Spleen (tissue), 11 donors: ENCODE measurements at regions not wholly inside any gene's neighbourhood (a gene's known extent, or its start where the extent isn't known, plus 50 kb on each side); places are given as distances from the start of the nearest gene placed in this dataset.

ENCODE experiments used
- DNase-seq: peaks from one replicate; pipeline ENCODE4 v3.0.0-alpha.2; 2020
- H3K27ac ChIP-seq, 8 donors: fragments of 200-600 bp; sonication (generic) in 7 of 8; 1 replicate in 4 of 8; 2 replicates in 4 of 8; pipeline versions ENCODE4 v1.5.0 to v1.8.0; 2016 to 2021; ENCODE audit warnings: inconsistent platforms in 4 of 8, mild to moderate bottlenecking in 4 of 8, moderate library complexity in 1 of 8
- H3K27me3 ChIP-seq, 7 donors: fragments of 200-600 bp; sonication (generic) in 6 of 7; replicated peaks in 1 of 7; 1 replicate in 4 of 7; 2 replicates in 3 of 7; pipeline versions ENCODE4 v1.5.0 to v1.8.0; 2016 to 2021; ENCODE audit warnings: inconsistent platforms in 3 of 7, mild to moderate bottlenecking in 1 of 7
- H3K36me3 ChIP-seq, 6 donors: fragments of 200-600 bp; sonication (generic) in 5 of 6; 1 replicate in 4 of 6; 2 replicates in 2 of 6; pipeline versions ENCODE4 v1.5.0 to v1.8.0; 2016 to 2021; ENCODE audit warnings: inconsistent platforms in 2 of 6
- H3K4me1 ChIP-seq, 6 donors: fragments of 200-600 bp; sonication (generic) in 5 of 6; 1 replicate in 3 of 6; 2 replicates in 3 of 6; pipeline versions ENCODE4 v1.5.0 to v1.8.0; 2016 to 2021; ENCODE audit warnings: inconsistent platforms in 3 of 6
- H3K4me3 ChIP-seq, 8 donors: fragments of 200-600 bp; sonication (generic) in 7 of 8; 1 replicate in 4 of 8; 2 replicates in 4 of 8; pipeline versions ENCODE4 v1.5.0 to v1.8.0; 2016 to 2021; ENCODE audit warnings: inconsistent platforms in 4 of 8, mild to moderate bottlenecking in 4 of 8, moderate library complexity in 2 of 8
- H3K9me3 ChIP-seq, 8 donors: fragments of 200-600 bp; sonication (generic) in 7 of 8; 1 replicate in 4 of 8; 2 replicates in 4 of 8; pipeline versions ENCODE4 v1.5.0 to v1.8.0; 2016 to 2021; ENCODE audit warnings: inconsistent platforms in 4 of 8
- CTCF ChIP-seq, 11 experiments: fragments of 200-600 bp in 7 of 11; fragments of 450-650 bp in 4 of 11; sonication (generic) in 4 of 11; IDR thresholded peaks in 8 of 11; conservative IDR thresholded peaks in 3 of 11; 1 replicate in 7 of 11; 2 replicates in 4 of 11; pipeline versions ENCODE4 v1.4.0 to v1.8.0; 2016 to 2021; ENCODE audit warnings: antibody characterized with exemption in 11 of 11, inconsistent platforms in 4 of 11, mild to moderate bottlenecking in 1 of 11
- POLR2A ChIP-seq, 3 donors: fragments of 450-650 bp; IDR thresholded peaks; one replicate each; pipeline ENCODE4 v1.5.1; 2017; ENCODE audit warnings: antibody characterized with exemption in 3 of 3, mild to moderate bottlenecking in 1 of 3
- POLR2AphosphoS5 ChIP-seq, 3 donors: sonication (generic); formaldehyde crosslinking; IDR thresholded peaks; one replicate each; pipeline ENCODE4 v1.5.1; 2017; ENCODE audit warnings: antibody characterized with exemption in 3 of 3
- WGBS, 5 donors: extraction: QIAGEN DNeasy Blood & Tissue Kit in 3 of 5; methylation state at CpG; one replicate each; pipeline versions ENCODE4 v1.1.5 to v1.1.7; 2013 to 2018; 5-methylcytosine and 5-hydroxymethylcytosine counted together
- intact Hi-C: fragments of 100-400 bp; cut with DNase I; formaldehyde crosslinking; loops from one replicate; pipeline ENCODE4 v1.15.0; 2023; ENCODE audit warnings: low total_unique reads
- donor health status: healthy with polysubstance abuse.
- donor health status: DM: no; HTN: no; CAD: no; lungs with moderate emphysema.
- donor health status: DM: no; HTN: no; CAD: no.
- donor health status: Bipolar disorder and iron deficiency.
- donor health status: healthy.
- donor health status: DM: no; HTN: no; CAD: no.
- donor health status: DM: yes; HTN: yes; CAD: no.

- no peaks in the 10 kb centered on the region for H3K27me3 ChIP-seq
- WGBS, 5 donors: 72 to 82% (median 75%) methylated on average over 5 of the region's 5 CpGs
- no peaks in the 10 kb centered on the region for H3K36me3 ChIP-seq
- H3K9me3 ChIP-seq: no peaks in the 10 kb centered on the region
- H3K4me3 ChIP-seq: no peak overlapping the region
- no peak for DNase-seq
- intact Hi-C loops: no loop called here
- H3K4me1 ChIP-seq: peaks cover 0 to 8% (median 0%) of the 10 kb centered on the region in 6 donors
- H3K27ac ChIP-seq: no peak overlapping the region
- TF ChIP-seq POLR2A (IDR thresholded peaks at IDR 0.05) (no peak), POLR2AphosphoS5 (IDR thresholded peaks at IDR 0.05) (no peak), CTCF (IDR thresholded peaks at IDR 0.05 in 8 of 11, conservative IDR thresholded peaks at IDR 0.05 in 3 of 11) (no peak)
Measured at GRCh38 chr10:113297226-113297625, 255.6 kb upstream of the HABP2 start.

GRCh38 chr10:113298616-113299015 is 254.2 kb upstream of the HABP2 start:
- Histone ChIP-seq H3K9me3 (no peaks in the 10 kb centered on the region), H3K4me1 (no peaks in the 10 kb centered on the region), H3K36me3 (no peaks in the 10 kb centered on the region), H3K27me3 (no peaks in the 10 kb centered on the region), H3K27ac (no peak overlapping the region), H3K4me3 (no peak overlapping the region)
- 89 to 99% (median 96%) methylated on average over 5 to 6 of the region's 6 CpGs for WGBS, 5 donors
- no peak for DNase-seq
- no peak for TF ChIP-seq POLR2A (IDR thresholded peaks at IDR 0.05)
- TF ChIP-seq POLR2AphosphoS5 (IDR thresholded peaks at IDR 0.05): no peak
- intact Hi-C loops: no loop called here

- no peak overlapping the region for H3K4me3 ChIP-seq
- no peak overlapping the region for H3K27ac ChIP-seq
- H3K9me3 ChIP-seq: no peaks in the 10 kb centered on the region
- intact Hi-C loops: no loop called here
- no peaks in the 10 kb centered on the region for H3K27me3 ChIP-seq
- H3K36me3 ChIP-seq: no peaks in the 10 kb centered on the region
- no peaks in the 10 kb centered on the region for H3K4me1 ChIP-seq
- no peak for DNase-seq
- TF ChIP-seq POLR2AphosphoS5 (IDR thresholded peaks at IDR 0.05) (no peak), POLR2A (IDR thresholded peaks at IDR 0.05) (no peak), CTCF (IDR thresholded peaks at IDR 0.05 in 8 of 11, conservative IDR thresholded peaks at IDR 0.05 in 3 of 11) (no peak)
Measured at GRCh38 chr10:113300201-113300600, 252.7 kb upstream of the HABP2 start.

- DNase-seq: no peak
- intact Hi-C loops: no loop called here
Measured at GRCh38 chr10:113300617-113301016, 252.2 kb upstream of the HABP2 start.

More at GRCh38 chr10:113300617-113301016, 252.2 kb upstream of the HABP2 start:
- H3K27ac ChIP-seq: no peak overlapping the region
- H3K27me3 ChIP-seq: no peaks in the 10 kb centered on the region
- H3K4me1 ChIP-seq: no peaks in the 10 kb centered on the region
- 51 to 62% (median 59%) methylated on average over 3 of the region's 3 CpGs for WGBS, 5 donors
- H3K4me3 ChIP-seq: no peak overlapping the region
- TF ChIP-seq CTCF (IDR thresholded peaks at IDR 0.05 in 8 of 11, conservative IDR thresholded peaks at IDR 0.05 in 3 of 11): no peak
- no peak for TF ChIP-seq POLR2AphosphoS5 (IDR thresholded peaks at IDR 0.05)
- no peak for TF ChIP-seq POLR2A (IDR thresholded peaks at IDR 0.05)
- H3K9me3 ChIP-seq: no peaks in the 10 kb centered on the region
- H3K36me3 ChIP-seq: no peaks in the 10 kb centered on the region
